ENCODE measurements at regions not wholly inside any gene's neighbourhood (a gene's known extent, or its start where the extent isn't known, plus 50 kb on each side); places are given as distances from the start of the nearest gene placed in this dataset.
A peak's percentile ranks its signal among the peaks of the same experiment; 100 is the strongest.

- no peak for DNase-seq
Measured at GRCh38 chr18:24741321-24741720, 280.9 kb downstream of the HRH4 start.

- no peak for DNase-seq
Measured at GRCh38 chr18:24741965-24742724, 281.7 kb downstream of the HRH4 start.

DNA sequence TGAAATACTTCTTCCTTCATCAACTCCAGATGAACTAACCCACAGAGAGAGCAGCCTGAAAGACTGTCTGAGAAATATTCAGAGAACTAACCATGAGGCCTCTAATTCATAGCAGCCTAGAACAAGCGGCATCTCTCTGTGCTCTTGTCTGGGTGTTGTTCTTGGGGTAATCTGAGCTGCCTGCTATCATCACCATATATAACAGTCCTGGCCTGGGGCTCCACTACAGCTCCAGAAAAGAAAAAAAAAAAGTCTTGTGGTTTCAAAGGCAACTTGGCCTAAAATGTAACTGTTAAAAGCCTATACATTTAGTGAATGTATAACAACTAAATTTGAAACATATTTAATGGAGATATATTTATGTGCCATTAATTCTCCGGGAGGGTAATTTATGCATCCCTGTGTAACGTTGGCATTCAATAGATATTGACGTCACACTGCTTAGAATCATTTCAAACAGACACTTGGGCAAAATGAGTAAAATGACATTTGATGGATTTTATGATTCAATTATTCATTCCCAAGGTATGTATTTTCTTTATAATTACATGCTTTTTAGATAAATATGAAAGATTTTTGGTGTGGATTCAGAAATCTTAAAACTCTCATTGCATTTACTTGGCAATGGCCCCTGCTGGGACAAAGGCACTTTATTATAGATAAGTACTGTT lies 294.3 kb downstream of the HRH4 start:
- DNase-seq = no peak

- DNase-seq = no peak
Measured at GRCh38 chr18:24756385-24756784, 295.9 kb downstream of the HRH4 start.

DNA sequence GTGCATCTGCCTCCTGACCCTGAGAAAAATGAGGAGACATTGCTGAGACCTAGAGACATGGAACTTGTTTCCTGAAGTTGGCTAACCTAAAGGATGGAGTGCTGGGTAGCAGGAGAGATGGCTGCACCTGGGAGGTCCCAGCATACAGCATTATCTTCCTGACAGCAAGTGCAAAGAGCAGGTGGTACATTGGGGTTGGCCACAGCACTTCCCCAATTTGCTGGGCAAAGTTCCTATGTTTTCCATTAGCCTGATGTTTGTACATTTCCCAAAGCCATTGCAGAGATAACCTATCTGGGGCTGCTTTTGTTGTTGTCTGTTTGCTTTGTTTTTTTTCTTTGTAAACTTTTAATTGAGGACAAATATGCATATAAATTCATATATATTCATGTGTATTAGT lies 296.7 kb downstream of the HRH4 start:
- no peak for DNase-seq

- no peak for DNase-seq
Measured at GRCh38 chr18:24761765-24762164, 301.3 kb downstream of the HRH4 start.

GRCh38 chr18:24762511-24762910 lies 302.1 kb downstream of the HRH4 start:
- no peak for DNase-seq

- DNase-seq = no peak
Measured at GRCh38 chr18:24763765-24764513, 303.5 kb downstream of the HRH4 start.

- DNase-seq = no peak
Measured at GRCh38 chr18:24764766-24765165, 304.3 kb downstream of the HRH4 start.

DNA sequence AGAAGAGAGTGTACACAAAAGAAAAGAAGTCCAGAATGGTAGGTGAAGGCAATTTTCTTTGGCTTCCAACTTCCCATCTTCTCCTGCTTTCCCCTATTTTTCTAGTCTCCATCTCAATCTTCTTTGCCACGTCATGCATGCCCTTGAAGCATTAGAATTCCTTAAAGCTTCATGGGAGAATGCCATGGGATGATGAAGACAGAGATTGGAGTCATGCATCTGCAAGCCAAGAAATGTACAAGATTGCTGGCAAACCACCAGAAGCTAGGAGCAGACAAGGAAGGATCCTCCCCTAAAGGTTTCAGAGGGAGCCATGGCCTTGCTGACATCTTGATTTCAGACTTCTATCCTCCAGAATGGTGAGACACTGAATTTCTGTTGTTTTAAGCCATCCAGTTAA lies 305.9 kb downstream of the HRH4 start:
- no peak for DNase-seq

GRCh38 chr18:24770311-24771024 lies 310.0 kb downstream of the HRH4 start:
- DNase-seq = no peak

DNA sequence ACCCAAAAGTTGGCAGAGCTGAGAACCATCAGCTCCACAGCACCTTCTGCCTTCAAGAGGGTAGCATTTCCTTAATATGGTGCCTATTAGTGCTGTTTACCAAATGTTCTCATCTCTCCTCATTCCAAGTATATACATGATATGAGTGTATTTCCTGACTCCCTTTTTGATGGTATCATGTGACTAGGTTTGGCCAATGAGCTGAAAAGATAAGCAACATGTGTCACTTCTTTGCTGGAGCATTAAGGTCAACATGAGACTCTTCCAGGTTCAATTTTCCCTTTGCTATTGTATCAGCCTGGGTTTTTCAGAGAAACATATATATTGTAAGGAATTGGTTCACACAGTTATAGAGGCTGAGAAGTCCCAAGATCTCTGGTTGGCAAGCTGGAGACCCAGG lies 310.9 kb downstream of the HRH4 start:
- DNase-seq = no peak

- no peak for DNase-seq
Measured at GRCh38 chr18:24773101-24773500, 312.7 kb downstream of the HRH4 start.

GRCh38 chr18:24776019-24776418 lies 315.6 kb downstream of the HRH4 start:
- no peak for DNase-seq

GRCh38 chr18:24778810-24779418 lies 318.5 kb downstream of the HRH4 start:
- DNase-seq = no peak

DNA sequence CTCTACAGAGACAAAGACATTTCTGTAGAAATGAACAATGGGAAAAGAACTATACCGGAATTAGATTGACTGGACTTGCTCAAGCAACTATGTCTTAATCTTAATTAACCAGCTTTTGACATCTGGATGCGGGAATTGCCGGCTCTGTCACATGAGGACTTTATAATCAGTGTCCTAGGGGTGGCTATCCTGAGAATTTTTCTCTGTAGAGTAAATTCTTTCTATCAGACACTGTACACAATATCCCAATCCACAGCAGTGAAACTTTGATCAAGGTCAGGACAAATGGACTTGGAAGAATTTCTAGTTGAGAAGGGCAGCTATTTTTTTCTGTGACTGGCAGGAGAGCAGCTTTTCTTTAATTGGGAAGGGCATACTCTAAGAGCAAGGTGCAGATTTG lies 322.1 kb downstream of the HRH4 start:
- no peak for DNase-seq

DNA sequence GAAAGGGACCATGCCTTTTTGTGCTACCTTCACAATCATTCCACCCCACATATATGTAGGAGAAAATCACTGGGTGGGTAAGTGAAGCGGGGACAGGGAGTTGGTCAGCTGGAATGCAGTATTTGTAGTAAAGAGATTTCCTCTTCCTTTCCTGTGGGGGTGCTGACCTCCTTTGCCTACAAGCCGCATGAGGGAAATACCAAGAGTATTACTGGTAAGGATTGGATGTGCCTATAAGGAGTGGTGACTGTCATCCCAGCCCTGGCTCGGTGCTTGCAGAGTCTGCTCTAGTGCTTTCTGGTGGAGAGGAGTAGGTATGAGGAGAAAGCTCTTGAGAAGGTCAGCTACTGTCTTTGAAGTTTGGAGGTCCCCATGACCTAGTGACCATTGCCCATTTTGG lies 324.6 kb downstream of the HRH4 start:
- no peak for DNase-seq

DNA sequence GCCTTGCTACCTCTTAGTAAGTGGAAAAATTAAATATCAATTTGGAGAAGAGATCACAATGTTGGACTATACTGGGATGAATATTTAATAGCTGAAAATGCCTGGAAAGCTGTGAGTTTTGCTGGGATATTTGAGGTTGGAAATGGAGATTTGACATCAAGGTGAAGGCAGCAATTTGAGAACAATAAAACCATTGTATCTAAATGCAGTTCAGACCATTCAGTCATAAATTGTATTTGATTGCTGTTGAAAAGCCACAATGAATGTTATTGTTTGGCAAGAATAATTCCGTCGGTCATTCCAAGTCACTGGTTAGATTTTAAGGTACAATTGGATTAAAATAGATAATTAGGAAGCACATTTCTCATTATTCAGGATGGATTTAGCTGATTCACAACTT lies 325.6 kb downstream of the HRH4 start:
- peak; percentile 4 for DNase-seq

GRCh38 chr18:24790347-24790746 lies 329.9 kb downstream of the HRH4 start:
- no peak for DNase-seq

- no peak for DNase-seq
Measured at GRCh38 chr18:24791751-24792545, 331.5 kb downstream of the HRH4 start.

- no peak for DNase-seq
Measured at GRCh38 chr18:24793742-24794141, 333.3 kb downstream of the HRH4 start.

GRCh38 chr18:24795129-24795528 lies 334.7 kb downstream of the HRH4 start:
- DNase-seq = no peak

All from NCI-H2081 treated with DMSO at 0.1 percent for 48 hours (cell line).